ENCODE measurements at regions not wholly inside any gene's neighbourhood (a gene's known extent, or its start where the extent isn't known, plus 50 kb on each side); places are given as distances from the start of the nearest gene placed in this dataset.

DNA sequence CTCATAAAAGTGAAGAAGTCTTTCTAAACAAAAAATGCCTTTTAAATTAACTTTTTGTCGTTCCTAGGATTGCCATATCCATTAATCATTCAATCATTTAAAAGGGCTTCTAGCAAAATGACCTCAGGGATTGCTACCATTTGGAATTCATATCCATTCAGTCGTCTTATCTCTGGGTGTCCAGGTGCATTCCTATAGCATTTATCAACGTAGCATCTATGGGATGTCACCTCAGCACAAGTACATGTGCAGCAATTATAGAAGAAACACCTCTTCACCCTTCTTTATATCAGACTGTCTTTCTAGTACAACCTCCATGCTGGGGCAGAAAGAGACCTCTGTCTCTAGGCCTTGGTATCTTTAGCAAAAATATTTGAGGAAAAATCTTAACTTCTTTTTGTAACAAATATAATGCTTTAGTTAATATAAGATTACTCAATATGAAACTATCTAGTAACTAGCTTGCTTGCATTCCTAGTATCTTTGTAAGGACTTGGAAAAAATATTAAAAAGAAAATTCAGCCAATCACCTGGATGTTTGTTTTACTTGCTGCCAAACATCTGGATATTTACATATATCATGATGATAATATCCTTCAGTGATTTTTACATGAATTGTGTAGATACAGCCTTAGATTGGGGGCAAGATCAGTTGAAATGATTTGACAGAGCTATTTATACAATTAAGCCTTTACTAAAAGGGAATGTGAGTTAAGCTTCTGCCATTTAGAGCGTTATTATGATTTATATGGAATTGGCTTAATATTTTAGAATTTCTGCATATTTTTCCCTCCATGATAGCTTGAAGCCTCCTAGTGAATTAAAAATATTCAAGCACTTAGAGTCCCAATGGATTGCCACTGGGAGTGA, 356.8 kb downstream of the HDGFL1 start:
- H3K9me3 ChIP-seq (ENCODE audit: control insufficient read depth, insufficient read depth, low read depth, low read length) = no peaks in the 10 kb centered on the region
- H3K27ac ChIP-seq (ENCODE audit: low read depth, low read length) = no peak overlapping the region
- H3K27me3 ChIP-seq (ENCODE audit: control insufficient read depth, insufficient read depth, low read length) = no peaks in the 10 kb centered on the region
- no peak overlapping the region for H3K4me3 ChIP-seq (ENCODE audit: low read depth, low read length)
- H3K4me1 ChIP-seq (ENCODE audit: control insufficient read depth, insufficient read depth, low read length) = peaks cover 46% of the 10 kb centered on the region
- no peaks in the 10 kb centered on the region for H3K36me3 ChIP-seq (ENCODE audit: control insufficient read depth, insufficient read depth, low read length)
- no peak overlapping the region for H3K9ac ChIP-seq (ENCODE audit: low read length)

- H3K4me3 ChIP-seq (ENCODE audit: low read depth, low read length) = no peak overlapping the region
- H3K27ac ChIP-seq (ENCODE audit: low read depth, low read length) = no peak overlapping the region; the same call in 1 of the 2 replicates
- H3K36me3 ChIP-seq (ENCODE audit: control insufficient read depth, insufficient read depth, low read length) = no peaks in the 10 kb centered on the region
- H3K27me3 ChIP-seq (ENCODE audit: control insufficient read depth, insufficient read depth, low read length) = no peaks in the 10 kb centered on the region
- H3K9me3 ChIP-seq (ENCODE audit: control insufficient read depth, insufficient read depth, low read depth, low read length) = no peaks in the 10 kb centered on the region
- peaks cover 41% of the 10 kb centered on the region for H3K4me1 ChIP-seq (ENCODE audit: control insufficient read depth, insufficient read depth, low read length)
- no peak overlapping the region for H3K9ac ChIP-seq (ENCODE audit: low read length)
Observed at GRCh38 chr6:22926790-22927354, 357.5 kb downstream of the HDGFL1 start.

GRCh38 chr6:22928775-22929174, 359.4 kb downstream of the HDGFL1 start:
- H3K27ac ChIP-seq (ENCODE audit: low read depth, low read length) = no peak overlapping the region
- no peaks in the 10 kb centered on the region for H3K27me3 ChIP-seq (ENCODE audit: control insufficient read depth, insufficient read depth, low read length)
- H3K9me3 ChIP-seq (ENCODE audit: control insufficient read depth, insufficient read depth, low read depth, low read length) = no peaks in the 10 kb centered on the region
- peaks cover 24% of the 10 kb centered on the region for H3K4me1 ChIP-seq (ENCODE audit: control insufficient read depth, insufficient read depth, low read length)
- H3K4me3 ChIP-seq (ENCODE audit: low read depth, low read length) = no peak overlapping the region
- H3K36me3 ChIP-seq (ENCODE audit: control insufficient read depth, insufficient read depth, low read length) = no peaks in the 10 kb centered on the region
- no peak overlapping the region for H3K9ac ChIP-seq (ENCODE audit: low read length)

- Histone ChIP-seq H3K27me3 (ENCODE audit: control insufficient read depth, insufficient read depth, low read length) (no peaks in the 10 kb centered on the region), H3K4me3 (ENCODE audit: low read depth, low read length) (no peak overlapping the region), H3K4me1 (ENCODE audit: control insufficient read depth, insufficient read depth, low read length) (peaks cover 24% of the 10 kb centered on the region), H3K9me3 (ENCODE audit: control insufficient read depth, insufficient read depth, low read depth, low read length) (no peaks in the 10 kb centered on the region), H3K36me3 (ENCODE audit: control insufficient read depth, insufficient read depth, low read length) (no peaks in the 10 kb centered on the region), H3K27ac (ENCODE audit: low read depth, low read length) (no peak overlapping the region), H3K9ac (ENCODE audit: low read length) (no peak overlapping the region)
Observed at GRCh38 chr6:22929311-22929985, 360.1 kb downstream of the HDGFL1 start.

GRCh38 chr6:22940581-22941290, 371.4 kb downstream of the HDGFL1 start:
- Histone ChIP-seq H3K9me3 (ENCODE audit: control insufficient read depth, insufficient read depth, low read depth, low read length) (no peaks in the 10 kb centered on the region), H3K36me3 (ENCODE audit: control insufficient read depth, insufficient read depth, low read length) (no peaks in the 10 kb centered on the region), H3K27ac (ENCODE audit: low read depth, low read length) (no peak overlapping the region), H3K9ac (ENCODE audit: low read length) (no peak overlapping the region), H3K4me1 (ENCODE audit: control insufficient read depth, insufficient read depth, low read length) (no peaks in the 10 kb centered on the region), H3K4me3 (ENCODE audit: low read depth, low read length) (no peak overlapping the region), H3K27me3 (ENCODE audit: control insufficient read depth, insufficient read depth, low read length) (no peaks in the 10 kb centered on the region)

DNA sequence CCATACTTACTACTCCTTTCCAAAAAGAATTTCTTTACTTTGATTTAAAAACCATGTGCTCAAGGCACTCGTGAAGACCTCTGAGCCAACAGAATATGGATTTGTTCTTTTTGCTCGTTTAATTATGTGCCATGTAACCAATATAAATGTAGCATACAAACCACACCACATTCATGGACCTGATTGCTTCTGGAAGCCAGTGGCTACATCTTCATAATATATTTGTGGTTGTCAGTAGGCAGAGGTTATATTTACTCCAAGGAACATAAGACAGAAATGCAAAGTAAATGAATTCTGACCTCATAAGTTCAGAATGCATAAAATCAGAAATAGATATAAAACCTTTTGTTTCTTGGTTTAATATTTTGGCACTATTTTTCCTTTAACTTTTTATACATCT, 373.0 kb downstream of the HDGFL1 start:
- Histone ChIP-seq H3K9ac (ENCODE audit: low read length) (no peak overlapping the region), H3K4me3 (ENCODE audit: low read depth, low read length) (no peak overlapping the region), H3K9me3 (ENCODE audit: control insufficient read depth, insufficient read depth, low read depth, low read length) (no peaks in the 10 kb centered on the region), H3K36me3 (ENCODE audit: control insufficient read depth, insufficient read depth, low read length) (no peaks in the 10 kb centered on the region), H3K27me3 (ENCODE audit: control insufficient read depth, insufficient read depth, low read length) (no peaks in the 10 kb centered on the region), H3K27ac (ENCODE audit: low read depth, low read length) (no peak overlapping the region), H3K4me1 (ENCODE audit: control insufficient read depth, insufficient read depth, low read length) (no peaks in the 10 kb centered on the region)

GRCh38 chr6:22943327-22943726, 374.0 kb downstream of the HDGFL1 start:
- no peak overlapping the region for H3K4me3 ChIP-seq (ENCODE audit: low read depth, low read length)
- H3K36me3 ChIP-seq (ENCODE audit: control insufficient read depth, insufficient read depth, low read length) = no peaks in the 10 kb centered on the region
- H3K27ac ChIP-seq (ENCODE audit: low read depth, low read length) = no peak overlapping the region
- no peaks in the 10 kb centered on the region for H3K9me3 ChIP-seq (ENCODE audit: control insufficient read depth, insufficient read depth, low read depth, low read length)
- no peaks in the 10 kb centered on the region for H3K27me3 ChIP-seq (ENCODE audit: control insufficient read depth, insufficient read depth, low read length)
- no peak overlapping the region for H3K9ac ChIP-seq (ENCODE audit: low read length)
- H3K4me1 ChIP-seq (ENCODE audit: control insufficient read depth, insufficient read depth, low read length) = no peaks in the 10 kb centered on the region

- Histone ChIP-seq H3K4me1 (ENCODE audit: control insufficient read depth, insufficient read depth, low read length) (no peaks in the 10 kb centered on the region; the same call in 1 of the 2 replicates), H3K27me3 (ENCODE audit: control insufficient read depth, insufficient read depth, low read length) (no peaks in the 10 kb centered on the region), H3K9me3 (ENCODE audit: control insufficient read depth, insufficient read depth, low read depth, low read length) (no peaks in the 10 kb centered on the region), H3K9ac (ENCODE audit: low read length) (no peak overlapping the region), H3K4me3 (ENCODE audit: low read depth, low read length) (no peak overlapping the region), H3K27ac (ENCODE audit: low read depth, low read length) (no peak overlapping the region), H3K36me3 (ENCODE audit: control insufficient read depth, insufficient read depth, low read length) (no peaks in the 10 kb centered on the region)
Observed at GRCh38 chr6:22949967-22950366, 380.6 kb downstream of the HDGFL1 start.

- Histone ChIP-seq H3K27me3 (ENCODE audit: control insufficient read depth, insufficient read depth, low read length) (no peaks in the 10 kb centered on the region), H3K4me1 (ENCODE audit: control insufficient read depth, insufficient read depth, low read length) (peaks cover 4% of the 10 kb centered on the region; the same call in 1 of the 2 replicates), H3K9ac (ENCODE audit: low read length) (no peak overlapping the region), H3K27ac (ENCODE audit: low read depth, low read length) (no peak overlapping the region), H3K36me3 (ENCODE audit: control insufficient read depth, insufficient read depth, low read length) (no peaks in the 10 kb centered on the region), H3K9me3 (ENCODE audit: control insufficient read depth, insufficient read depth, low read depth, low read length) (no peaks in the 10 kb centered on the region), H3K4me3 (ENCODE audit: low read depth, low read length) (no peak overlapping the region)
Observed at GRCh38 chr6:22952097-22952496, 382.7 kb downstream of the HDGFL1 start.

DNA sequence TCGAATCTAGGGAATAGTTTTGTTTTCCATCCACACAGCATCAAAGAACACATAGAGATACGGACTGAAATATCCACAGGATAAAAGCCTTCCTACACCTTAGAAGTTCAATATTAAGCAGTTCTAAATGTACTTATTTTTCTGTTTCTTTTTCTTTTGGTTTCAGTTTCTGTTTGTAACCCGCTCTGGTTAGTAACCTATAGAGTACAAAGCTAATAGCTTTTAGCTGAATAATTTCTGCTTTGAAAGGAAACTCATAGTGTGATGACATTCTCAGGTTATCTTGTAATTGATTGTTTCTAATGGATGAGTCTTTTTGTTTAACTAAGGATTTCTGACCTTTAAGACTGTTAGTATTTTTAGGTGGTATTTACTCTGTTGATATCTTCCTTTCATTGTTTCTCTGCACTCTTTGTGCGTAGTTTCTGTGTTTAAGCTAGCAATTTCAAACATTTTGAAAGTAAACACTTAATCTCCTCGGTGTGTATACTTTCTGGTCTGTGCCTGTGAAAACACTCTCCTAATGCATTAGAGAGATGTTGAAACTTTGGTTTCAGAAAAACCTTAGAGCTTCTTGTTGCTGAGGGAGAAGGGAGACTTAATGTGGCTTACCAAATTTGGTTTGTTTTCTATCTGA, 385.5 kb downstream of the HDGFL1 start:
- Histone ChIP-seq H3K9me3 (ENCODE audit: control insufficient read depth, insufficient read depth, low read depth, low read length) (no peaks in the 10 kb centered on the region), H3K36me3 (ENCODE audit: control insufficient read depth, insufficient read depth, low read length) (no peaks in the 10 kb centered on the region), H3K4me3 (ENCODE audit: low read depth, low read length) (no peak overlapping the region), H3K27ac (ENCODE audit: low read depth, low read length) (no peak overlapping the region), H3K9ac (ENCODE audit: low read length) (no peak overlapping the region), H3K4me1 (ENCODE audit: control insufficient read depth, insufficient read depth, low read length) (peaks cover 4% of the 10 kb centered on the region; the same call in 1 of the 2 replicates), H3K27me3 (ENCODE audit: control insufficient read depth, insufficient read depth, low read length) (no peaks in the 10 kb centered on the region)

Data from HUES6 (cell line).